Heart left ventricle (tissue), 16 donors: ENCODE measurements at regions not wholly inside any gene's neighbourhood (a gene's known extent, or its start where the extent isn't known, plus 50 kb on each side); places are given as distances from the start of the nearest gene placed in this dataset.

ENCODE experiments used
- ATAC-seq, 4 donors: fragments of 200-7000 bp; cut with Tn5 transposase; one replicate each; pipeline ENCODE4 v1.9.1; 2020 to 2022; ENCODE audit warnings: moderate library complexity in 4 of 4, mild to moderate bottlenecking in 3 of 4, moderate number of reproducible peaks in 1 of 4
- DNase-seq, 5 donors: peaks; one replicate each; pipeline ENCODE4 v3.0.0-alpha.2; 2020
- H3K27ac ChIP-seq, 12 donors: fragments of 200-600 bp; sonication (generic) in 4 of 12; one replicate each; pipeline versions ENCODE4 v1.5.0 to v1.8.0; 2016 to 2022; ENCODE audit warnings: mild to moderate bottlenecking in 2 of 12
- H3K27me3 ChIP-seq, 9 donors: fragments of 200-600 bp; sonication (generic) in 2 of 9; one replicate each; pipeline versions ENCODE4 v1.5.1 to v1.8.0; 2016 to 2022; ENCODE audit warnings: mild to moderate bottlenecking in 3 of 9
- H3K36me3 ChIP-seq, 9 donors: fragments of 200-600 bp; sonication (generic) in 2 of 9; one replicate each; pipeline versions ENCODE4 v1.5.0 to v1.8.0; 2018 to 2022; ENCODE audit warnings: mild to moderate bottlenecking in 2 of 9
- H3K4me1 ChIP-seq, 12 donors: fragments of 200-600 bp; sonication (generic) in 4 of 12; one replicate each; pipeline versions ENCODE4 v1.5.0 to v1.8.0; 2016 to 2022; ENCODE audit warnings: mild to moderate bottlenecking in 3 of 12
- H3K4me3 ChIP-seq, 12 donors: fragments of 200-600 bp; sonication (generic) in 4 of 12; one replicate each; pipeline versions ENCODE4 v1.5.0 to v1.8.0; 2017 to 2022; ENCODE audit warnings: mild to moderate bottlenecking in 9 of 12, moderate library complexity in 4 of 12
- H3K9me3 ChIP-seq, 12 donors: fragments of 200-600 bp; sonication (generic) in 4 of 12; one replicate each; pipeline versions ENCODE4 v1.5.0 to v1.8.0; 2016 to 2022; ENCODE audit warnings: mild to moderate bottlenecking in 1 of 12
- POLR2A ChIP-seq, 2 donors: fragments of 450-650 bp; IDR thresholded peaks; one replicate each; pipeline ENCODE4 v1.6.1; 2017; ENCODE audit warnings: antibody characterized with exemption in 2 of 2, mild to moderate bottlenecking in 2 of 2, moderate library complexity in 2 of 2
- WGBS, 4 donors: extraction: QIAGEN DNeasy Blood & Tissue Kit in 2 of 4; methylation state at CpG; one replicate each; pipeline versions ENCODE4 v1.1.5 to v1.1.7; 2013 to 2018; 5-methylcytosine and 5-hydroxymethylcytosine counted together
- intact Hi-C, 10 donors: fragments of 100-400 bp; cut with DNase I; formaldehyde crosslinking; loops; one replicate each; pipeline versions ENCODE4 v1.11.1 to v1.14.2; 2022
- TF ChIP-seq, protein P1 (sequence below), 12 donors: fragments of 200-600 bp; sonication (generic) in 4 of 12; IDR thresholded peaks; one replicate each; pipeline versions ENCODE4 v1.5.0 to v1.8.0; 2018 to 2022; ENCODE audit warnings: antibody characterized with exemption in 12 of 12, mild to moderate bottlenecking in 5 of 12
- donor health status: ischemic (EF 13 %, LVEDD 7.1; RV severe dilation, severe dysfunction).
- donor health status: healthy with polysubstance abuse.
- donor health status: DM: no; HTN: yes; CAD: no.
- donor health status: DM: no; HTN: no; CAD: no.
- donor health status: ischemic (EF 25% LVEDD 6.9; RV normal size, moderate dysfunction).
- donor health status: ischemic (EF 25% LVEDD 5.7; RV mildly dilated, moderate dysfunction).
- donor health status: healthy.
- donor health status: DM: yes; HTN: yes; CAD: no.
- donor health status: ischemic (EF 35%, LVEDD 5.7; RV mildly dilated, moderate dysfunction).
- donor health status: nonischemic (EF 11% LVEDD 7.7; RV severe dilation, severe dysfunction).
- donor health status: DM: yes; HTN: yes; CAD: no.
- donor health status: PGD.
- donor health status: ischemic (EF 29% LVEDD 5.4; RV normal size, mild dysfunction).
- donor health status: nonischemic (EF 23%, LVEDD 6.1; RV moderate dilation, normal function).

DNA sequence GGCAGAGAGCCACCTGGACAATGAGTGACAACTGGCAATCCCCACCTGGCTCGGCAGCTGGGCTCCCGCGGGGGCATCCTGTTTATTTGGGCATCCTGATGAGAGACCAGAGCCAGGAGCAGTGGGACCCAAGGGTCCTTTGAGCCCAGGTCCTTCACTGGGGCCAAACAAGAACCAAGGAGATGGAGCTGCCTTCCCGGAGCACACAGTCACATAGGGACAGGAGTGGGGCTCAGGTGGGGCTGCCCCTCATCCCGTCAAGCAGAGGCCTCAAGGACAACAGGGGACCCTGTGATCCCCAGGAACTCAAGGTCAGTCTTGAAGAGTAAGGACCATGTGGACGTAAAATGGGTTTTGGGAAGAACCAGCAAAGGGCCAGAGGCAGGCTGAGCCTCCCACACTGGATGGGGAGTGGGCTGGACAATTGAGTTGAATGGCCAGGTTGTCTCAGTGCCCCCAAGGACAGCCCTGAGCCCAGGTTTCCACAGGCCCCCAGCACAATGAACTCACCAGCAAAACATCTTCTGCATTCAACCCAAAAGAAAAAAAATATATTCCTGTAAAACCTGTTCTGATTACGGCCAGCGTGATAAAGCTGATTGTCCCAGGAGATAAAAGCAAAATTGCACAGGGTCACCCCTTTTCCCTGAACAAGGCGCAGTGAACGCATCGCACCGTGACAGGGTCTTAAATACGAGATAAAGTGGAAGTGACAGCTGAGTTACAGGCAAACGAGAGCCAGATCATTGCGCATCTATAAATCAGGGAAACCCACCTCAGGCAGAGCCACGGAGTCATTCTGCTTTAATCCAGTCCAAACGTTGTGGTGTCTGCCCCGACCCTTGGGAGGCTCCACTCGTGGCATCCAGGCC is 86.2 kb downstream of the ANKRD60 start:
- no peak for DNase-seq
- Histone ChIP-seq H3K4me1 (peaks cover 0 to 5% (median 0%) of the 10 kb centered on the region in 12 donors), H3K27me3 (peaks cover 0 to 43% (median 5%) of the 10 kb centered on the region in 9 donors), H3K36me3 (no peaks in the 10 kb centered on the region), H3K4me3 (no peak overlapping the region), H3K9me3 (no peaks in the 10 kb centered on the region), H3K27ac (no peak overlapping the region)
- intact Hi-C loops: no loop called here
- WGBS, 4 donors: 84 to 88% (median 87%) methylated on average over 19 of the region's 19 CpGs
- ATAC-seq: no peak
- no peak for TF ChIP-seq POLR2A (IDR thresholded peaks at IDR 0.05)
- TF ChIP-seq, protein P1, sequence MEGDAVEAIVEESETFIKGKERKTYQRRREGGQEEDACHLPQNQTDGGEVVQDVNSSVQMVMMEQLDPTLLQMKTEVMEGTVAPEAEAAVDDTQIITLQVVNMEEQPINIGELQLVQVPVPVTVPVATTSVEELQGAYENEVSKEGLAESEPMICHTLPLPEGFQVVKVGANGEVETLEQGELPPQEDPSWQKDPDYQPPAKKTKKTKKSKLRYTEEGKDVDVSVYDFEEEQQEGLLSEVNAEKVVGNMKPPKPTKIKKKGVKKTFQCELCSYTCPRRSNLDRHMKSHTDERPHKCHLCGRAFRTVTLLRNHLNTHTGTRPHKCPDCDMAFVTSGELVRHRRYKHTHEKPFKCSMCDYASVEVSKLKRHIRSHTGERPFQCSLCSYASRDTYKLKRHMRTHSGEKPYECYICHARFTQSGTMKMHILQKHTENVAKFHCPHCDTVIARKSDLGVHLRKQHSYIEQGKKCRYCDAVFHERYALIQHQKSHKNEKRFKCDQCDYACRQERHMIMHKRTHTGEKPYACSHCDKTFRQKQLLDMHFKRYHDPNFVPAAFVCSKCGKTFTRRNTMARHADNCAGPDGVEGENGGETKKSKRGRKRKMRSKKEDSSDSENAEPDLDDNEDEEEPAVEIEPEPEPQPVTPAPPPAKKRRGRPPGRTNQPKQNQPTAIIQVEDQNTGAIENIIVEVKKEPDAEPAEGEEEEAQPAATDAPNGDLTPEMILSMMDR (IDR thresholded peaks at IDR 0.05): no peak

DNA sequence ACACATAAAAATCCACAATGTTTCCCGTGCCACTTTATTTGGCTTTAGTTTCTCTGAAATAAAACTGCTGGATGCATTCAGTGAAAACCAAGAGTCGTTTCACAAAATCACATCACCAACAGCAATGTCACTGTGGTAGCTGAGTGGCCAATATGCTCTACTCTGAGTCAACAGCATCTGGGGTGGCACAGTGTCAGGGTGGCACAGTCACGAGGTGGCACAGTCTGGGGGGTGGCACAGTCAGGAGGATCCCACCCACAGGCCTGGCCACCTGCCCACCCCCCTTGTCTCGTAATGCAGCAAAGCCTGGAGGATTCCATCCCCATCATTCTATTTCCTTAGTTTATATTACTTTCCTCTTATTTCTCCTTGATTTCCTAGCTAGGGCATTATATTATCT is 87.0 kb downstream of the ANKRD60 start:
- Histone ChIP-seq H3K4me1 (peaks cover 0 to 5% (median 0%) of the 10 kb centered on the region in 12 donors), H3K27ac (no peak overlapping the region), H3K27me3 (peaks cover 0 to 39% (median 10%) of the 10 kb centered on the region in 9 donors), H3K9me3 (no peaks in the 10 kb centered on the region), H3K4me3 (no peak overlapping the region), H3K36me3 (no peaks in the 10 kb centered on the region)
- ATAC-seq (no peak), DNase-seq (no peak)
- intact Hi-C loops: no loop called here
- TF ChIP-seq, protein P1 (IDR thresholded peaks at IDR 0.05): no peak
- TF ChIP-seq POLR2A (IDR thresholded peaks at IDR 0.05): no peak
- WGBS, 4 donors: 78 to 87% (median 79%) methylated on average over 4 of the region's 4 CpGs

DNA sequence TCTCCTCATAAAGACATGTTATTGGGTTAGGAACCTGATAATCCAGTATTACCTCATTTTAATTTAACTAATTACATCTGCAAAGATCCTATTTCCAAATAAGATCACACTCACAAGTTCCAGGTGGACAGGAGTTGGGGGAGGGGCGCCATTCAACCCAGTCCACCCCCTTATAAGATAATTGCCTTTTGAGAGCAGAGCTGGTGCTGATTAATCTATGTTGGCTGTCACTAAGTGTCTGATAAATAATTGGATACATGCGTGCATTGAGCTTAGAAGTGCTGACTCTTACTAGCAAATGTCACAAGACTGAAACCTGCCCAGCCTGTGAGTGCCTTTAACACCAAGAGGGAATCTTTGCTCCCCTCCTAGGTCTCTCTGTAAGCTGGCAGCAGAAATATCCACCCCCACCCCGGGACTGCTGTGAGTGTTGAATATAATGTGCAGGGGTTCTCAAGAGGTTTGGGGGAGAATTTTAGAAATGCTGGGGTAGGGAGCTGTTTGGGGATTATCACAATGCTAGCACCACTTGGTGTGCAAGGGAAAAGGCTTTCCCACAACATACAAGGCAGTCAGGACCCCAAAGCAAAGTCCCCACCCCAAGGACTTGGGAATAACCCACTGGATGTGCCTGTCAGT is 87.5 kb downstream of the ANKRD60 start:
- Histone ChIP-seq H3K4me1 (peaks cover 0 to 2% (median 0%) of the 10 kb centered on the region in 12 donors), H3K27ac (no peak overlapping the region), H3K9me3 (no peaks in the 10 kb centered on the region), H3K4me3 (no peak overlapping the region), H3K36me3 (no peaks in the 10 kb centered on the region), H3K27me3 (peaks cover 0 to 38% (median 16%) of the 10 kb centered on the region in 9 donors)
- WGBS, 4 donors: 70 to 78% (median 76%) methylated on average over 3 of the region's 3 CpGs
- intact Hi-C loops: no loop called here
- no peak for TF ChIP-seq POLR2A (IDR thresholded peaks at IDR 0.05)
- TF ChIP-seq, protein P1 (IDR thresholded peaks at IDR 0.05): no peak
- ATAC-seq: no peak
- DNase-seq: no peak
